SK-N-SH (cell line): ENCODE measurements at regions not wholly inside any gene's neighbourhood (a gene's known extent, or its start where the extent isn't known, plus 50 kb on each side); places are given as distances from the start of the nearest gene placed in this dataset.
"Not testable (repeated sequence)": the region's sequence is repeated elsewhere in the genome, so short reads cannot be mapped to it uniquely, and the experiment has no call there.

Source experiments
- EP300 ChIP-seq, 2 experiments: IDR thresholded peaks; 2 replicates each; pipeline versions ENCODE4 v1.4.0 to v1.6.1; 2012; ENCODE audit warnings: borderline replicate concordance in 1 of 2, low read depth in 1 of 2, low read length in 1 of 2
- FOXM1 ChIP-seq: IDR thresholded peaks from 2 replicates; pipeline ENCODE4 v1.4.0; 2012; ENCODE audit warnings: low read depth, mild to moderate bottlenecking
- MEF2A ChIP-seq: IDR thresholded peaks from 2 replicates; pipeline ENCODE4 v1.4.0; 2012; ENCODE audit warnings: low read depth, borderline replicate concordance
- POLR2AphosphoS5 ChIP-seq: IDR thresholded peaks from 2 replicates; pipeline ENCODE4 v1.6.1; 2012; ENCODE audit warnings: low read depth, low read length
- RAD21 ChIP-seq: IDR thresholded peaks from 2 replicates; pipeline ENCODE4 v1.6.1; 2012; ENCODE audit warnings: mild to moderate bottlenecking, low read length
- RCOR1 ChIP-seq: fragments of 150-350 bp; IDR thresholded peaks from 2 replicates; pipeline ENCODE4 v1.6.1; 2017; ENCODE audit warnings: antibody characterized with exemption, low read length
- RFX5 ChIP-seq: IDR thresholded peaks from 2 replicates; pipeline ENCODE4 v1.6.1; 2012; ENCODE audit warnings: mild to moderate bottlenecking, improper control_type of control experiment, low read length
- TF ChIP-seq, protein P1 (sequence below): fragments of 200-600 bp; sonication (generic); IDR thresholded peaks from 2 replicates; pipeline ENCODE4 v1.6.1; 2017; ENCODE audit warnings: antibody characterized with exemption, mild to moderate bottlenecking, moderate library complexity
- TF ChIP-seq, protein P2 (sequence below): IDR thresholded peaks from 2 replicates; pipeline ENCODE4 v1.4.0; 2012; ENCODE audit warnings: low read depth
- TF ChIP-seq, protein P3 (sequence below): IDR thresholded peaks from 2 replicates; pipeline ENCODE4 v1.6.1; 2012; ENCODE audit warnings: mild to moderate bottlenecking, low read depth, low read length, moderate library complexity

DNA sequence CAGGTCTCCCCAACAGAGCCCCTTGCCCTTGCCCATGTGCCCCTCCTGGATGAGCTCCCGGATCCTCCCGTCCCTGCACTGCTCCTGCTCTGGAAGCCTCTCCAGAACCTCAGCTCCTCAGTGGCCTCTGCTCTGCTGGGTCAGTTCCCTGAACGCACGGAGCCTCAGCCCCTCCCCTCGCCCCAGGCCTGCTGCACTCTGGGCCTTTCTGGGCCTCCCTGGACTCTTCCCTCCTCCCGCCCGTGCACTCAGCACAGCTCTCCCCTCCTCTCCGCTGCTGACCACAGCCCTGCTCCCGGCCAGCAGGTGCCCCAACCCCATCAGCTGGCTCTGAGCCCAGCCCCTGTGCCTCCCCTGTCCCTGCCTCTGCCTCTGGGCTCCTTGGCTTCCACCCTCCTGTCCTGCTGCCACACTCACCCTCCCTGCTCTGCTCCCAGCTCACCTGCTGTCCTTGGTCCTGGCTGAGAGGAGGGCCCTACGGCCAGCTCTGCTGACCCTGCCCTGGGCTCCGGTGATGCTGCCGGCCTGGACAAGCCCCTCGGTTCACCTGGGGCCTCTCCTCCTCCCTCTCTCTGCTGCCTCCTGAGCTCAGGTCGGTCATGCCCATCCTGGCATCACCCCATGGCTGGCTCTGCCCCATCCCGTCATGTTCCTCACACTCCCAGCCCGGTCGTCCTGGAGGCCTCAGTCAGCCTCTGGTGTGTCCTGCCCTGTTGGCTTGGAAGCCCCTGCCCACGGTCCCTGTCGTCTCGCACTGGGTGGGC, 248.4 kb downstream of the TMEM121 start:
- TF ChIP-seq EP300 (IDR thresholded peaks at IDR 0.05; ENCODE audit: borderline replicate concordance in 1 of 2, low read depth in 1 of 2, low read length in 1 of 2); RFX5; MEF2A; POLR2AphosphoS5; FOXM1; RAD21; RCOR1: not testable (repeated sequence)
- TF ChIP-seq, protein P1, sequence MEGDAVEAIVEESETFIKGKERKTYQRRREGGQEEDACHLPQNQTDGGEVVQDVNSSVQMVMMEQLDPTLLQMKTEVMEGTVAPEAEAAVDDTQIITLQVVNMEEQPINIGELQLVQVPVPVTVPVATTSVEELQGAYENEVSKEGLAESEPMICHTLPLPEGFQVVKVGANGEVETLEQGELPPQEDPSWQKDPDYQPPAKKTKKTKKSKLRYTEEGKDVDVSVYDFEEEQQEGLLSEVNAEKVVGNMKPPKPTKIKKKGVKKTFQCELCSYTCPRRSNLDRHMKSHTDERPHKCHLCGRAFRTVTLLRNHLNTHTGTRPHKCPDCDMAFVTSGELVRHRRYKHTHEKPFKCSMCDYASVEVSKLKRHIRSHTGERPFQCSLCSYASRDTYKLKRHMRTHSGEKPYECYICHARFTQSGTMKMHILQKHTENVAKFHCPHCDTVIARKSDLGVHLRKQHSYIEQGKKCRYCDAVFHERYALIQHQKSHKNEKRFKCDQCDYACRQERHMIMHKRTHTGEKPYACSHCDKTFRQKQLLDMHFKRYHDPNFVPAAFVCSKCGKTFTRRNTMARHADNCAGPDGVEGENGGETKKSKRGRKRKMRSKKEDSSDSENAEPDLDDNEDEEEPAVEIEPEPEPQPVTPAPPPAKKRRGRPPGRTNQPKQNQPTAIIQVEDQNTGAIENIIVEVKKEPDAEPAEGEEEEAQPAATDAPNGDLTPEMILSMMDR = not testable (repeated sequence)
- TF ChIP-seq, protein P2, sequence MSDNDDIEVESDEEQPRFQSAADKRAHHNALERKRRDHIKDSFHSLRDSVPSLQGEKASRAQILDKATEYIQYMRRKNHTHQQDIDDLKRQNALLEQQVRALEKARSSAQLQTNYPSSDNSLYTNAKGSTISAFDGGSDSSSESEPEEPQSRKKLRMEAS = not testable (repeated sequence)
- TF ChIP-seq, protein P3, sequence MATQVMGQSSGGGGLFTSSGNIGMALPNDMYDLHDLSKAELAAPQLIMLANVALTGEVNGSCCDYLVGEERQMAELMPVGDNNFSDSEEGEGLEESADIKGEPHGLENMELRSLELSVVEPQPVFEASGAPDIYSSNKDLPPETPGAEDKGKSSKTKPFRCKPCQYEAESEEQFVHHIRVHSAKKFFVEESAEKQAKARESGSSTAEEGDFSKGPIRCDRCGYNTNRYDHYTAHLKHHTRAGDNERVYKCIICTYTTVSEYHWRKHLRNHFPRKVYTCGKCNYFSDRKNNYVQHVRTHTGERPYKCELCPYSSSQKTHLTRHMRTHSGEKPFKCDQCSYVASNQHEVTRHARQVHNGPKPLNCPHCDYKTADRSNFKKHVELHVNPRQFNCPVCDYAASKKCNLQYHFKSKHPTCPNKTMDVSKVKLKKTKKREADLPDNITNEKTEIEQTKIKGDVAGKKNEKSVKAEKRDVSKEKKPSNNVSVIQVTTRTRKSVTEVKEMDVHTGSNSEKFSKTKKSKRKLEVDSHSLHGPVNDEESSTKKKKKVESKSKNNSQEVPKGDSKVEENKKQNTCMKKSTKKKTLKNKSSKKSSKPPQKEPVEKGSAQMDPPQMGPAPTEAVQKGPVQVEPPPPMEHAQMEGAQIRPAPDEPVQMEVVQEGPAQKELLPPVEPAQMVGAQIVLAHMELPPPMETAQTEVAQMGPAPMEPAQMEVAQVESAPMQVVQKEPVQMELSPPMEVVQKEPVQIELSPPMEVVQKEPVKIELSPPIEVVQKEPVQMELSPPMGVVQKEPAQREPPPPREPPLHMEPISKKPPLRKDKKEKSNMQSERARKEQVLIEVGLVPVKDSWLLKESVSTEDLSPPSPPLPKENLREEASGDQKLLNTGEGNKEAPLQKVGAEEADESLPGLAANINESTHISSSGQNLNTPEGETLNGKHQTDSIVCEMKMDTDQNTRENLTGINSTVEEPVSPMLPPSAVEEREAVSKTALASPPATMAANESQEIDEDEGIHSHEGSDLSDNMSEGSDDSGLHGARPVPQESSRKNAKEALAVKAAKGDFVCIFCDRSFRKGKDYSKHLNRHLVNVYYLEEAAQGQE = not testable (repeated sequence)
